ENCODE measurements at regions not wholly inside any gene's neighbourhood (a gene's known extent, or its start where the extent isn't known, plus 50 kb on each side); places are given as distances from the start of the nearest gene placed in this dataset.

- no peak overlapping the region for H3K18ac ChIP-seq (ENCODE audit: extremely low read depth, low read length)
- H3K4me1 ChIP-seq (replicated peaks in 1 of 4; ENCODE audit: control insufficient read depth in 3 of 4, insufficient read depth in 4 of 4, low read length in 3 of 4), result no peaks in the 10 kb centered on the region
- peaks cover 0 to 19% of the 10 kb centered on the region in 2 experiments; a peak in 2 of 4 replicates for H3K9me3 ChIP-seq (ENCODE audit: insufficient read depth in 2 of 2, low read depth in 1 of 2, low read length in 1 of 2)
- H2BK5ac ChIP-seq (ENCODE audit: low read depth, low read length), result no peak overlapping the region
- H2BK12ac ChIP-seq (ENCODE audit: low read depth, low read length), result no peak overlapping the region
- H3K14ac ChIP-seq (ENCODE audit: insufficient read length), result no peak overlapping the region
- no peak overlapping the region for H4K5ac ChIP-seq (ENCODE audit: insufficient read length, low read depth, low read length)
- WGBS, 2 experiments (ENCODE audit: extremely low coverage in 1 of 2, insufficient coverage in 1 of 2, insufficient read length in 1 of 2, insufficient replicate concordance in 2 of 2, low coverage in 1 of 2, low lambda C conversion rate in 2 of 2, missing lambda C conversion rate in 1 of 2), result 84% methylated on average over 1 of the region's 1 CpG; no CpG with 5 or more reads in 1 of the 2 experiments
- no peak overlapping the region for H3K23ac ChIP-seq (ENCODE audit: insufficient read length)
- no peak overlapping the region for H2AK5ac ChIP-seq (ENCODE audit: low read depth, low read length)
- H4K20me1 ChIP-seq (replicated peaks in 1 of 2; ENCODE audit: control insufficient read depth in 1 of 2, insufficient read depth in 2 of 2, low read length in 2 of 2), result no peaks in the 10 kb centered on the region
- H3K27me3 ChIP-seq (replicated peaks in 1 of 4; ENCODE audit: control insufficient read depth in 3 of 4, extremely low read depth in 1 of 4, insufficient read depth in 3 of 4, low read length in 3 of 4), result no peaks in the 10 kb centered on the region
- H3K56ac ChIP-seq (replicated peaks; ENCODE audit: insufficient read length, low read depth, low read length), result no peak overlapping the region
- H3K79me2 ChIP-seq (ENCODE audit: control insufficient read depth in 1 of 2, insufficient read depth in 2 of 2, low read length in 2 of 2), result no peaks in the 10 kb centered on the region
- H4K8ac ChIP-seq (ENCODE audit: extremely low read depth, insufficient read depth, low read length), result no peak overlapping the region
- H3K4me3 ChIP-seq (ENCODE audit: extremely low read depth in 1 of 4, insufficient read depth in 2 of 4, low read depth in 3 of 4, low read length in 4 of 4), result no peak overlapping the region
- DNase-seq (ENCODE audit: low read depth in 1 of 2, low spot score in 2 of 2) (no peak), FAIRE-seq (no peak)
- H3K79me1 ChIP-seq (ENCODE audit: low read depth, low read length), result no peaks in the 10 kb centered on the region
- H3K23me2 ChIP-seq (ENCODE audit: low read depth, low read length), result no peaks in the 10 kb centered on the region
- H2AFZ ChIP-seq (ENCODE audit: low read length), result no peak overlapping the region
- no peak overlapping the region for H3K27ac ChIP-seq (ENCODE audit: low read depth, low read length)
- no peak overlapping the region for H2BK20ac ChIP-seq (ENCODE audit: low read length)
- H3K9ac ChIP-seq (replicated peaks in 1 of 4; ENCODE audit: extremely low read depth in 1 of 4, low read depth in 3 of 4, low read length in 3 of 4), result no peak overlapping the region
- no peak overlapping the region for H3K4ac ChIP-seq (replicated peaks; ENCODE audit: insufficient read length, low read depth, low read length)
- ChIA-PET POLR2A (ENCODE audit: partially characterized antibody) (no interaction called here), CTCF (ENCODE audit: partially characterized antibody) (interaction anchor here (0.9 kb wide), 1 partner anchor 14 kb away, joined by 3 read pairs; no protein-coding TSS in a partner anchor)
- no peak overlapping the region for H2BK15ac ChIP-seq (ENCODE audit: low read length)
- no peak overlapping the region for H4K91ac ChIP-seq (replicated peaks; ENCODE audit: insufficient read length, low read length)
- no peak overlapping the region for H2BK120ac ChIP-seq (replicated peaks; ENCODE audit: low read depth, low read length)
- no peaks in the 10 kb centered on the region for H3K36me3 ChIP-seq (ENCODE audit: control insufficient read depth in 2 of 4, insufficient read depth in 4 of 4, low read length in 3 of 4)
- no peak overlapping the region for H3K4me2 ChIP-seq (ENCODE audit: insufficient read depth in 1 of 2, low read depth in 2 of 2, low read length in 2 of 2)
- TF ChIP-seq SAP30 (IDR thresholded peaks at IDR 0.05; ENCODE audit: insufficient read depth, insufficient replicate concordance, low read length) (no peak), FOSL1 (IDR thresholded peaks at IDR 0.05; ENCODE audit: insufficient read depth, low read depth, low read length) (no peak), JUND (IDR thresholded peaks at IDR 0.05; ENCODE audit: low read length) (no peak), EZH2 (IDR thresholded peaks at IDR 0.05; ENCODE audit: low read depth, low read length, severe bottlenecking) (no peak), E2F6 (IDR thresholded peaks at IDR 0.05) (no peak), ASH2L (IDR thresholded peaks at IDR 0.05; ENCODE audit: low read length) (no peak), POU5F1 (IDR thresholded peaks at IDR 0.05; ENCODE audit: low read depth, low read length) (no peak), NRF1 (IDR thresholded peaks at IDR 0.05; ENCODE audit: low read depth, low read length) (no peak), BACH1 (IDR thresholded peaks at IDR 0.05; ENCODE audit: low read length) (no peak), EGR1 (IDR thresholded peaks at IDR 0.05; ENCODE audit: borderline replicate concordance, low read depth, low read length) (no peak), SP4 (IDR thresholded peaks at IDR 0.05; ENCODE audit: low read length) (no peak), BRCA1 (IDR thresholded peaks at IDR 0.05; ENCODE audit: low read depth, low read length) (no peak), PHF8 (conservative IDR thresholded peaks at IDR 0.05; ENCODE audit: low read depth, low read length) (no peak)
These were observed 508.9 kb upstream of the JAG1 start for GRCh38 chr20:11182720-11183119.

All from H1 (cell line).